HG02759 (cell line): ENCODE measurements at regions not wholly inside any gene's neighbourhood (a gene's known extent, or its start where the extent isn't known, plus 50 kb on each side); places are given as distances from the start of the nearest gene placed in this dataset.
A peak's percentile ranks its signal among the peaks of the same experiment; 100 is the strongest.

ENCODE experiments used
- ATAC-seq: cut with Tn5 transposase; IDR thresholded peaks from one replicate; pipeline ENCODE4 v1.9.1; 2021; ENCODE audit warnings: mild to moderate bottlenecking, moderate library complexity; ENCODE audit not compliant: unreplicated experiment

DNA sequence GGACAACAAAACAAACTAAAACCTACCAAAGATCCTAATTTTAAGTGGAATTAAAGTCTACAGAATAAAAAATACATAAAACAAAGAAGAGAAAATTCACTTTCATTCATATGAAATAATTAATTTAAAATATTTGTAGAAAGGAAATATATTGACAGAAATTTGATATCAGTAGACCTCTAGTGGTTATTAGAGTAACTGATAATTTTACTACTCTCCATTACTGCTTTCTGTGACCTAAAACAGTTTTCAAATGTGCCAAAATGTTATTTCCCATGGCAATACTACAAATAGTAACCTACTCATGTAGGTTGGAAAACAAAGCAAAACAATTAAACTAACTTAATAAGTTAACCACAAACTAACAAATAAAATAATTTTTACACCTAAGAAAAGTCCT lies 147.1 kb downstream of the NOL4 start:
- no peak for ATAC-seq

- ATAC-seq, result no peak
These were observed 148.5 kb downstream of the NOL4 start for GRCh38 chr18:34075963-34076860.

DNA sequence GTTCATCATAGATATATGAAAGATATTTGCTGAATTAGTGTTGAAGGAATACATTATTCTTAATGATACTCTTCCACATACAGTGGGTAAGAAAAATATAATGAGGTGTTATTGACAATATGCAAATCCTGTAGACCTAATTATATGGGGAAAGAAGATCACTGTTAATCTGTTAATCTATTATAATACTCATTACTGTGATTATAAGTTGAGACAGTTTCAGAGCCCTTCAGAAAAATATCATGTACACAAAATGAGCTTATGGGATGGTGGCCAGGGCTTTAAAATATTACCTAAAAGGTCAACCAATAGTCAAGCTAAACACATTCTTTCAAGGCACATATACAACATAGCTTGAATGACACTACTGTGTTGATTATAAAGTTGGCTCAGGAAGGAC lies 163.5 kb downstream of the NOL4 start:
- no peak for ATAC-seq

GRCh38 chr18:34055227-34055626 lies 169.5 kb downstream of the NOL4 start:
- no peak for ATAC-seq

GRCh38 chr18:34050661-34051060 lies 174.1 kb downstream of the NOL4 start:
- no peak for ATAC-seq

GRCh38 chr18:34049511-34049910 lies 175.2 kb downstream of the NOL4 start:
- no peak for ATAC-seq

- no peak for ATAC-seq
These were observed 176.3 kb downstream of the NOL4 start for GRCh38 chr18:34048423-34048822.

DNA sequence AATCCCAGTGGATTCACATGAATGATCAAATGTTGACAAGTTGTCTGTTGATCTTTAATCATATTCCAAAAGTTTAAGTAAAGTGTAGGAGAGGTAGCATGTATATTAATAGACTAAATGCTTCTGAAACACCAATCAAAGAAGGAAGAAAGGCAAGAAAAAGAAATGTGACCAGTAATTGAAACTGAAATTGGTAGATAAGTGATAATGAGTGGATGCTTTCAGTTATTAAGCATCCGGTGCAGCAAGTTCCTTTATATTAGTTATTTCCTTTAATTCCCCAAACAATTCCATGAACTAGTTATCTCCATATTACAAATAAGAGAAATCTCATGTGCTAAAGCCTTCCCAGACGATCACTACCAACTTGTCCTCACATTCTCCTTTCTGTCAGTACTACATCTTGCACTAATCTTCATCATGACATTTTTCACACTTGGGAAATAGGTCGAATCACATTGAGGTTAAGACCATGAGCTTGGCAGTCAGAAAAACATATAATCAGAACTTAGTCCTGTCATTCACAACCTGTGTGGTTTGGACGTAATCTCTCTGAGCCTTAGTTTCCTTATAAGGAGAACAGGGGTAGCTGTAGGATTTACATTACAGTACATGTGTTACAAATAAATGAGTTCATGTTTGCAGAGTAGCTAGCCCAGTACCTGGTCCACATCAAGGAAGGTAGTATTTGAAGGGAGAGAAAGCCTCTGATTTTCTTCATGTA lies 182.1 kb downstream of the NOL4 start:
- ATAC-seq, result no peak

GRCh38 chr18:34039611-34040010 lies 185.1 kb downstream of the NOL4 start:
- no peak for ATAC-seq

DNA sequence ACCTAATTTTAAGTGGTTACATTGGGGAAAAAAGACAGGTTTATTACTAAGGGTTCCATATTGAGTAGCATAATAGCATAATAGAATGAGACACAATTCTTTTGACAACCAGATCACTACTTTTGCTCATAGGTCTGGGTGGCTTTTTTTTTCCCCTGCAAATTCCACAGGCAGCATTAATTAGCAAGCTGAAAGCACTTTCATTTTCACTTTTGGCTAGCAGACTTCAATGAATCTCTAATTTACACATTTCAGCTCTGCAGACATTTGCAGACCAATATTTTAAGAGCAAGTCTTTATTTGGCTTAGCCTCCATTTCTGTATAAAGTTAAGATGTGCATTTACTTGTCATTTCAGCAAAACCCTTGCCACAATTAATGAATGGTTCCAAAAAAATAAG lies 185.5 kb downstream of the NOL4 start:
- ATAC-seq, result peak; percentile 71

DNA sequence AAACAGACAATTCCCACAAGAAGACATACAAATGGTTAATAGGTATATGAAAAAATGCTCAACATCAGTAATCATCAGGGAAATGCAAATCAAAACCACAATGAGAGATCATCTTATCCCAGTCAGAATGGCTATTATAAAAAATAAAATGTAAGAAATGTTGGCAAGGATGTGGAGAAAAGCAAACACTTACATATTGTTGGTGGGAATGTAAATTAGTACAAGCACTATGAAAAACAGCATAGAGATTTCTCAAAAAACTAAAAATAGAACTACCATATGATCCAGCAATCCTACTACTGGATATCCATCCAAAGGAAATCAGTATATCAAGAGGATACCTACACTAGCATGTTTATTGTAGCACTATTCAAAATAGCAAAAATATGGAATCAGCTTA lies 186.6 kb downstream of the NOL4 start:
- no peak for ATAC-seq

GRCh38 chr18:34033968-34034367 lies 190.7 kb downstream of the NOL4 start:
- ATAC-seq, result no peak

- no peak for ATAC-seq
These were observed 192.9 kb downstream of the NOL4 start for GRCh38 chr18:34031810-34032209.

DNA sequence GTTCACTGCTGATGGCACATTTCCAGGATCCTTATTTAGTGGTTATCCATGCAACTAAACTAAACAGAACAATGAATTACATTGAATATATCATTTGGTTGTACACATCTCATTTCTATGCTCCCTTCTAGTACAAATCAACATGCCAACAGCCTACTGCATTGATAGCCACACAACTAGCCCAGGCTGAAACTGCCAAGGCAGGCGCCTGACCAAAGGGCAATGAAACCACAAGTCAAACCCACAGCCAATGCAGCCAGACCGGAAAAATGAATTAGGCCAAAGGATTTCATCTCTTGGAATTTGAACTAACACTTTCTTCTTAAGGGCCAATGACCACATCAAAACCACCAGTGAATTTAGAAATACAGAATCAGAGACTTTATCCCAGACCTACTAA lies 196.4 kb downstream of the NOL4 start:
- ATAC-seq, result no peak

DNA sequence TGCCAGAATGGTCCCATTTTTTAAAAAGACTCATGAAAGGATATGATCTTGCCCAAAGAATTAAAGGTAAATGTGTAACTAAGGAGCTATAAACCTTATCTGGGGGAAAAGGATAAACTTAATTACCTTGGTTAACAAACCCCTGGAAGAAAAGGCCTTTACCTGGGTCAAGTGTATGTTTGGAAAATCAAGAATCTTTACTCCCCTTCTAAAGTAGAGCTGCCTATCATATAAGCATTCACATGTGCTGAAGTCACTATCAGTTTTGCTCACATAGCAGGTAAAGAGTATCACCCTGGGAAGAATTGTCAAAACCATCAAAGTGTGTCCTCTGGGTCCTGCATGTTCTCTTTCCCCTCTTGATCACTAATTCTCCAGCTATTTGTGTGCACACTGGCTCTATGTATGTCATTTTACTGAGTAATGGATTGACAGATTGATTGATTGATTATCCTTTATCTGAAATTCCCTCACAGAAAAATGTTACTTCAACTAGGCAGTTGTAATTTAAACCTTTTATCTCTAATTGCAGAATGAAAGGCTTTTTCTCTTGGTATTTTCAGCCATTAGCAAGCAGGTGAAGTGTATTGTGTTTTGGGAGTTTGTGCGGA lies 199.4 kb downstream of the NOL4 start:
- no peak for ATAC-seq

GRCh38 chr18:34023471-34023870 lies 201.2 kb downstream of the NOL4 start:
- ATAC-seq, result no peak

- ATAC-seq, result no peak
These were observed 206.4 kb downstream of the NOL4 start for GRCh38 chr18:34018336-34018735.

GRCh38 chr18:34003687-34004086 lies 221.0 kb downstream of the NOL4 start:
- no peak for ATAC-seq

DNA sequence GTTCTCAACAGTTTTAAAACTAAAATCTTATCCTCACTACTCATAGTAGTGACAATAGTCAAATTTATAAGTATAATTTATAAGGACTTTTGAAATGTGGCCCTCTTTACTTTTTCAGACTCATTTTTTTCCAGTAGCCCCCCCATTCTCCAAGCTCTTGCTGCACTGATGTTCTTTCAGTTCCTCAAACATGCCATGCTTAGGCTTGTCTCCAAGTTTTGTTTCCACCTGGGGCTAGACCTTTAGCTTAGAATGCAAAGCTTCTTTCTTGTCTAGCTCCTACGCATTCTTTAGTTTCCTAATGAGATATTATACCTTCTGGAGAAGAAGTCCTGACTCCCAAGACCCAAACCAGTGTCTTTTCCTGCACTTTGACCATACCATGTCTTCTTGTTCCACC lies 222.6 kb downstream of the NOL4 start:
- no peak for ATAC-seq

- ATAC-seq, result no peak
These were observed 223.3 kb downstream of the NOL4 start for GRCh38 chr18:34001376-34001775.

DNA sequence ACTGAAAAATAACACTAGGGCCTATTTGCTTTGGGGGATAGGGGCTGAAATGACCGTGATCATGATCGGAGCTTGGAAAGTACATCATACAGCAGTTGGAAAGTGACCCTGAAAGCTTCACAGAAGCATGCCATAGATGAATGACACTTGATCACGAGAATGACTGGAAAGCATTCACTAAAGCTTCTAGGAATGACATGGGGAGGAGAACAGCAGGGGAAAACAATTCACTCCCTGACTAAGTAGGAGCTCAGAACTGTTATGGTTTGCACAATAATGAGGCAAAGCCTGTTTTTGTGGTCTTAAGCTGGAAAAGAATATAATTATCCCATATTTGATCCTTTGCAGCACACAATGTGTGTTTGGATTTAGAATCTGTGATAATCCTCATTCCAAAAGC lies 237.5 kb downstream of the NOL4 start:
- no peak for ATAC-seq

- ATAC-seq, result no peak
These were observed 241.6 kb downstream of the NOL4 start for GRCh38 chr18:33983126-33983525.
